ENCODE measurements at regions not wholly inside any gene's neighbourhood (a gene's known extent, or its start where the extent isn't known, plus 50 kb on each side); places are given as distances from the start of the nearest gene placed in this dataset.

DNA sequence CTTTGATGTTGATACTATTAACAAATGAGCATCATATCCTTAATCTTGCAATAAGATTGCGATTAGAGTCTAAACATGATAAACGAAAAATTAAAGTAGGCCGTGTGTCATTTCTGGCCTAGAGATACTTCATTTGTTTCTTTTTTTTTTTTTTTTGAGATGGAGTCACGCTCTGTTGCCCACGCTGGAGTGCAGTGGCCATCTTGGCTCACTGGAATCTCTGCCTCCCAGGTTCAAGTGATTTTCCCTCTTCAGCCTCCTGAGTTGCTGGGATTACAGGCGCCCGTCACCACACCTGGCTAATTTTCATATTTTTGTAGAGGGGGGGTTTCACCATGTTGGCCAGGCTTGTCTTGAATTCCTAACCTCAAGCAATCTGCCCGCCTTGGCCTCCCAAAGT lies 446.9 kb downstream of the PCNX1 start:
- TF ChIP-seq, protein P1, sequence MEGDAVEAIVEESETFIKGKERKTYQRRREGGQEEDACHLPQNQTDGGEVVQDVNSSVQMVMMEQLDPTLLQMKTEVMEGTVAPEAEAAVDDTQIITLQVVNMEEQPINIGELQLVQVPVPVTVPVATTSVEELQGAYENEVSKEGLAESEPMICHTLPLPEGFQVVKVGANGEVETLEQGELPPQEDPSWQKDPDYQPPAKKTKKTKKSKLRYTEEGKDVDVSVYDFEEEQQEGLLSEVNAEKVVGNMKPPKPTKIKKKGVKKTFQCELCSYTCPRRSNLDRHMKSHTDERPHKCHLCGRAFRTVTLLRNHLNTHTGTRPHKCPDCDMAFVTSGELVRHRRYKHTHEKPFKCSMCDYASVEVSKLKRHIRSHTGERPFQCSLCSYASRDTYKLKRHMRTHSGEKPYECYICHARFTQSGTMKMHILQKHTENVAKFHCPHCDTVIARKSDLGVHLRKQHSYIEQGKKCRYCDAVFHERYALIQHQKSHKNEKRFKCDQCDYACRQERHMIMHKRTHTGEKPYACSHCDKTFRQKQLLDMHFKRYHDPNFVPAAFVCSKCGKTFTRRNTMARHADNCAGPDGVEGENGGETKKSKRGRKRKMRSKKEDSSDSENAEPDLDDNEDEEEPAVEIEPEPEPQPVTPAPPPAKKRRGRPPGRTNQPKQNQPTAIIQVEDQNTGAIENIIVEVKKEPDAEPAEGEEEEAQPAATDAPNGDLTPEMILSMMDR (IDR thresholded peaks at IDR 0.05; ENCODE audit: low read depth, low read length): no peak
- no peak for TF ChIP-seq POLR2A (IDR thresholded peaks at IDR 0.05; ENCODE audit: extremely low read depth, insufficient read length)
- TF ChIP-seq MYC (IDR thresholded peaks at IDR 0.05; ENCODE audit: low read depth, low read length): no peak
- TF ChIP-seq, protein P2, sequence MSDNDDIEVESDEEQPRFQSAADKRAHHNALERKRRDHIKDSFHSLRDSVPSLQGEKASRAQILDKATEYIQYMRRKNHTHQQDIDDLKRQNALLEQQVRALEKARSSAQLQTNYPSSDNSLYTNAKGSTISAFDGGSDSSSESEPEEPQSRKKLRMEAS (IDR thresholded peaks at IDR 0.05; ENCODE audit: low read depth, low read length): no peak

Data from NB4 (cell line).